Hepatocyte (in vitro differentiated cells): ENCODE measurements at regions not wholly inside any gene's neighbourhood (a gene's known extent, or its start where the extent isn't known, plus 50 kb on each side); places are given as distances from the start of the nearest gene placed in this dataset.

Experiments used
- DNase-seq: peaks from one replicate; pipeline ENCODE4 v3.0.0-alpha.2; 2016; ENCODE audit warnings: low spot score
- H2AFZ ChIP-seq: fragments of 200-600 bp; sonication (generic); 2 replicates; pipeline ENCODE4 v1.6.0; 2016; ENCODE audit warnings: antibody characterized with exemption, mild to moderate bottlenecking
- H3K27ac ChIP-seq: fragments of 200-600 bp; sonication (generic); 2 replicates; pipeline ENCODE4 v1.5.1; 2016; ENCODE audit warnings: mild to moderate bottlenecking
- H3K27me3 ChIP-seq: fragments of 200-600 bp; sonication (generic); 2 replicates; pipeline ENCODE4 v1.6.1; 2016
- H3K36me3 ChIP-seq: fragments of 200-600 bp; sonication (generic); replicated peaks from 2 replicates; pipeline ENCODE4 v1.5.1; 2016; ENCODE audit warnings: low read depth; ENCODE audit not compliant: insufficient read depth
- H3K4me1 ChIP-seq: fragments of 200-600 bp; sonication (generic); 2 replicates; pipeline ENCODE4 v1.5.1; 2016; ENCODE audit warnings: mild to moderate bottlenecking, moderate library complexity; ENCODE audit not compliant: insufficient read depth
- H3K4me2 ChIP-seq: fragments of 200-600 bp; sonication (generic); 2 replicates; pipeline ENCODE4 v1.6.0; 2016
- H3K4me3 ChIP-seq: fragments of 200-600 bp; sonication (generic); 2 replicates; pipeline ENCODE4 v1.5.1; 2016; ENCODE audit warnings: mild to moderate bottlenecking
- H3K79me2 ChIP-seq: fragments of 200-600 bp; sonication (generic); 2 replicates; pipeline ENCODE4 v1.6.0; 2017; ENCODE audit warnings: mild to moderate bottlenecking
- H3K9me2 ChIP-seq: fragments of 200-600 bp; sonication (generic); replicated peaks from 2 replicates; pipeline ENCODE4 v1.6.0; 2017; ENCODE audit warnings: mild to moderate bottlenecking; ENCODE audit not compliant: insufficient read depth
- H3K9me3 ChIP-seq: fragments of 200-600 bp; sonication (generic); 2 replicates; pipeline ENCODE4 v1.5.1; 2016; ENCODE audit warnings: low read depth, mild to moderate bottlenecking
- H4K20me1 ChIP-seq: fragments of 200-600 bp; sonication (generic); 2 replicates; pipeline ENCODE4 v1.6.0; 2016; ENCODE audit warnings: mild to moderate bottlenecking; ENCODE audit not compliant: insufficient read depth, poor library complexity, severe bottlenecking
- EZH2 ChIP-seq: fragments of 200-600 bp; sonication (generic); IDR thresholded peaks from 2 replicates; pipeline ENCODE4 v1.6.1; 2016; ENCODE audit warnings: antibody characterized with exemption, mild to moderate bottlenecking, borderline replicate concordance
- EZH2phosphoT487 ChIP-seq: fragments of 200-600 bp; sonication (generic); IDR thresholded peaks from one replicate; pipeline ENCODE4 v1.6.1; 2018; ENCODE audit warnings: antibody characterized with exemption, mild to moderate bottlenecking, low read depth, moderate library complexity; ENCODE audit not compliant: unreplicated experiment, severe bottlenecking
- WGBS: methylation state at CpG from one replicate; pipeline ENCODE4 v1.1.6; 2016; ENCODE audit warnings: low lambda C conversion rate; ENCODE audit errors: missing lambda C conversion rate; 5-methylcytosine and 5-hydroxymethylcytosine counted together
- TF ChIP-seq, protein P1 (sequence below): fragments of 200-600 bp; sonication (generic); IDR thresholded peaks from 2 replicates; pipeline ENCODE4 v1.5.1; 2016; ENCODE audit warnings: antibody characterized with exemption, mild to moderate bottlenecking; ENCODE audit not compliant: poor library complexity

DNA sequence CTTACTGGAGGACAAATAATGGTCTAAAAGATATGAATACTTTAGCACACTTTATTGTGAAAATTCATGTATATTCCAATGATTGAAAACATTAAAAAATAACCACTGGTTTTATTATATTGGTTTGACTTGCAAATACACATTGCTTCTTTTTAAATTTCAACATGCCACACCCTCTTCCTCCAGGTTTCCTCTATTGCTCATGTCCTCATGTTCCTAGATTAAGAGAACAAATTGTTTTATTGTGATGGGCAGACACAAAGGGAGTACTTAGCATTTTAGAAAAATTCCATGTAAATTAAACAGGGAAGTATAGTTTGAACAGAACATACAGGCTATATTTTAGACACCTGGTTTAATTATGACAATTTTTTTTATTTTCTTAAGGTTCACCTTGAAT, 230.6 kb upstream of the GPRIN3 start:
- Histone ChIP-seq H3K27me3 (no peaks in the 10 kb centered on the region), H3K4me3 (no peak overlapping the region), H3K36me3 (no peaks in the 10 kb centered on the region), H2AFZ (no peak overlapping the region), H3K9me3 (no peaks in the 10 kb centered on the region), H3K4me2 (no peak overlapping the region), H3K4me1 (peaks cover 14% of the 10 kb centered on the region), H3K9me2 (no peaks in the 10 kb centered on the region), H4K20me1 (no peaks in the 10 kb centered on the region), H3K79me2 (no peaks in the 10 kb centered on the region), H3K27ac (no peak overlapping the region)
- no peak for DNase-seq
- TF ChIP-seq, protein P1, sequence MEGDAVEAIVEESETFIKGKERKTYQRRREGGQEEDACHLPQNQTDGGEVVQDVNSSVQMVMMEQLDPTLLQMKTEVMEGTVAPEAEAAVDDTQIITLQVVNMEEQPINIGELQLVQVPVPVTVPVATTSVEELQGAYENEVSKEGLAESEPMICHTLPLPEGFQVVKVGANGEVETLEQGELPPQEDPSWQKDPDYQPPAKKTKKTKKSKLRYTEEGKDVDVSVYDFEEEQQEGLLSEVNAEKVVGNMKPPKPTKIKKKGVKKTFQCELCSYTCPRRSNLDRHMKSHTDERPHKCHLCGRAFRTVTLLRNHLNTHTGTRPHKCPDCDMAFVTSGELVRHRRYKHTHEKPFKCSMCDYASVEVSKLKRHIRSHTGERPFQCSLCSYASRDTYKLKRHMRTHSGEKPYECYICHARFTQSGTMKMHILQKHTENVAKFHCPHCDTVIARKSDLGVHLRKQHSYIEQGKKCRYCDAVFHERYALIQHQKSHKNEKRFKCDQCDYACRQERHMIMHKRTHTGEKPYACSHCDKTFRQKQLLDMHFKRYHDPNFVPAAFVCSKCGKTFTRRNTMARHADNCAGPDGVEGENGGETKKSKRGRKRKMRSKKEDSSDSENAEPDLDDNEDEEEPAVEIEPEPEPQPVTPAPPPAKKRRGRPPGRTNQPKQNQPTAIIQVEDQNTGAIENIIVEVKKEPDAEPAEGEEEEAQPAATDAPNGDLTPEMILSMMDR, result no peak
- TF ChIP-seq EZH2, result no peak
- no peak for TF ChIP-seq EZH2phosphoT487

DNA sequence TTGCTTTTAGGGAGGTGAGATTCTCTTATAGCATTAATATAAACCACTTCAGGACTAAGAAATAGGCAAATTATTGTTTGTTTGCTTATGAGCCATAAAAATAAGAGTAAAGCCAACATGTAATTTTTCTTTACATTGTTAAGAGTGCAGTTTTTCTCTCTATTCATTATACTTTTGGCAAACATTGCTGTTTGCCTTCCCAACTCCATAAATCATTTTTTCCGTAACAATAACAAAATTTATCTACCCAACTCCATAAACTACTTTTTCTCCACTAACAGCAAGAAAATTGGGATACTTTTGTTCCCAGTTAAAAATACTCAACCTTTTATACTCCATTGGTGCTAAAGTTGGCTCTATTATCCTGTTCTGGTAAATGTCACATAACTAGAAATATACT, 229.7 kb upstream of the GPRIN3 start:
- H3K4me1 ChIP-seq, result peaks cover 14% of the 10 kb centered on the region
- no peaks in the 10 kb centered on the region for H3K36me3 ChIP-seq
- no peaks in the 10 kb centered on the region for H3K27me3 ChIP-seq
- no peak for DNase-seq
- H4K20me1 ChIP-seq, result no peaks in the 10 kb centered on the region
- WGBS, result 77% methylated on average over 1 of the region's 1 CpG
- TF ChIP-seq, protein P1, result no peak
- no peak for TF ChIP-seq EZH2
- TF ChIP-seq EZH2phosphoT487, result no peak
- no peak overlapping the region for H3K4me2 ChIP-seq
- no peak overlapping the region for H3K27ac ChIP-seq
- no peaks in the 10 kb centered on the region for H3K9me3 ChIP-seq
- no peak overlapping the region for H2AFZ ChIP-seq
- no peak overlapping the region for H3K4me3 ChIP-seq
- no peaks in the 10 kb centered on the region for H3K79me2 ChIP-seq
- no peaks in the 10 kb centered on the region for H3K9me2 ChIP-seq

DNA sequence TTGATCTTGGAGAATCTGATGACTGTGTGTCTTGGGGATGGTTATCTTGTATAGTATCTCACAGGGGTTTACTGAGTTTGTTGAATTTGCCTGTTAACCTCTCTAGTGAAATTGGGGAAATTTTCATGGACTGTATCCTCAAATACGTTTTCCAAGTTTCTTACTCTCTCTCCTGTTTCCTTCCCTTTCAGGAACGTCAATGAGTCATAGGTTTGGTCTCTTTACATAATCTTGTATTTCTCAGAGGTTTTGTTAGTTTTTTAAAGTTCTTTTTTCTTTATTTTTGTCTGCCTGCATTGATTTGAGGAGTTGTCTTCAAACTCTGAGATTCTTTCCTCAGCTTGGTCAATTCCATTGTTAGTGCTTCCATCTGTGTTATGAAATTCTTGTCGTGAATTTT, 227.7 kb upstream of the GPRIN3 start:
- DNase-seq, result no peak
- no peaks in the 10 kb centered on the region for H3K79me2 ChIP-seq
- TF ChIP-seq EZH2phosphoT487, result no peak
- TF ChIP-seq EZH2, result no peak
- TF ChIP-seq, protein P1, result no peak
- H4K20me1 ChIP-seq, result no peaks in the 10 kb centered on the region
- no peaks in the 10 kb centered on the region for H3K27me3 ChIP-seq
- H3K4me2 ChIP-seq, result no peak overlapping the region
- no peaks in the 10 kb centered on the region for H3K36me3 ChIP-seq
- WGBS, result 76% methylated on average over 3 of the region's 3 CpGs
- H3K4me1 ChIP-seq, result peaks cover 11% of the 10 kb centered on the region
- H3K27ac ChIP-seq, result no peak overlapping the region
- H2AFZ ChIP-seq, result no peak overlapping the region
- no peaks in the 10 kb centered on the region for H3K9me2 ChIP-seq
- H3K9me3 ChIP-seq, result no peaks in the 10 kb centered on the region
- H3K4me3 ChIP-seq, result no peak overlapping the region

DNA sequence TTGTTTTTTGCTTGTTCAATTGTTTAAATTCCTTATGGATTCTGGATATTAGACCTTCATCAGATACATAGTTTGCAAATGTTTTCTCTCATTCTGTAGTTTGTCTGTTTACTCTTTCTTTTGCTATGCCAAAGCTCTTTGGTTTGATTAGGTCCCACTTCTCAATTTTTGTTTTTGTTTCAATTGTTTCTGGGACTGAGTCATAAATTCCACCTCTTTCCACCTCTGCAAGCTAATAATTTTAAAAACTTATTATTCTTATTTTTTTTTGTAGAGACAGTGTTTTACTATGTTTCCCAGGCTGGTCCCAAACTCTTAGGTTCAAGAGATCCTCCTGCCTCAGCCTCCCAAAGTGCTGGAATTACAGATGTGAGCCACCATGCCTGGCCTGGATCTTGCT, 226.8 kb upstream of the GPRIN3 start:
- Histone ChIP-seq H3K9me3 (no peaks in the 10 kb centered on the region), H3K4me1 (peaks cover 7% of the 10 kb centered on the region), H2AFZ (no peak overlapping the region), H3K27ac (no peak overlapping the region), H3K4me3 (no peak overlapping the region), H3K4me2 (no peak overlapping the region), H4K20me1 (no peaks in the 10 kb centered on the region), H3K9me2 (no peaks in the 10 kb centered on the region), H3K36me3 (no peaks in the 10 kb centered on the region), H3K79me2 (no peaks in the 10 kb centered on the region), H3K27me3 (no peaks in the 10 kb centered on the region)
- no peak for DNase-seq
- TF ChIP-seq EZH2phosphoT487, result no peak
- TF ChIP-seq, protein P1, result no peak
